ENCODE measurements at regions not wholly inside any gene's neighbourhood (a gene's known extent, or its start where the extent isn't known, plus 50 kb on each side); places are given as distances from the start of the nearest gene placed in this dataset.

- TF ChIP-seq, protein P1, sequence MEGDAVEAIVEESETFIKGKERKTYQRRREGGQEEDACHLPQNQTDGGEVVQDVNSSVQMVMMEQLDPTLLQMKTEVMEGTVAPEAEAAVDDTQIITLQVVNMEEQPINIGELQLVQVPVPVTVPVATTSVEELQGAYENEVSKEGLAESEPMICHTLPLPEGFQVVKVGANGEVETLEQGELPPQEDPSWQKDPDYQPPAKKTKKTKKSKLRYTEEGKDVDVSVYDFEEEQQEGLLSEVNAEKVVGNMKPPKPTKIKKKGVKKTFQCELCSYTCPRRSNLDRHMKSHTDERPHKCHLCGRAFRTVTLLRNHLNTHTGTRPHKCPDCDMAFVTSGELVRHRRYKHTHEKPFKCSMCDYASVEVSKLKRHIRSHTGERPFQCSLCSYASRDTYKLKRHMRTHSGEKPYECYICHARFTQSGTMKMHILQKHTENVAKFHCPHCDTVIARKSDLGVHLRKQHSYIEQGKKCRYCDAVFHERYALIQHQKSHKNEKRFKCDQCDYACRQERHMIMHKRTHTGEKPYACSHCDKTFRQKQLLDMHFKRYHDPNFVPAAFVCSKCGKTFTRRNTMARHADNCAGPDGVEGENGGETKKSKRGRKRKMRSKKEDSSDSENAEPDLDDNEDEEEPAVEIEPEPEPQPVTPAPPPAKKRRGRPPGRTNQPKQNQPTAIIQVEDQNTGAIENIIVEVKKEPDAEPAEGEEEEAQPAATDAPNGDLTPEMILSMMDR (conservative IDR thresholded peaks at IDR 0.05), result no peak
- TF ChIP-seq EZH2 (IDR thresholded peaks at IDR 0.05; ENCODE audit: low read depth), result no peak
Observed at GRCh38 chr9:28929433-28929832, 1356.2 kb upstream of the C9orf72 start.

Measured in PC-9 (cell line).